Activated T-cell treated with anti-CD3 and anti-CD28 coated beads, Interleukin-2, amount 50 U/mL, for 72 hours (primary cell): ENCODE measurements at regions not wholly inside any gene's neighbourhood (a gene's known extent, or its start where the extent isn't known, plus 50 kb on each side); places are given as distances from the start of the nearest gene placed in this dataset.

Source experiments
- ATAC-seq, 2 donors: fragments of 150-1000 bp; cut with Tn5 transposase; replicated peaks in 1 of 2; 2 replicates each; pipeline ENCODE4 v1.10.0; 2021; ENCODE audit warnings: moderate library complexity in 2 of 2, mild to moderate bottlenecking in 1 of 2
- DNase-seq, 2 donors: peaks; one replicate each; pipeline ENCODE4 v3.0.0; 2021 to 2022; ENCODE audit warnings: mixed read lengths in 1 of 2
- H3K27ac Mint-ChIP-seq: one replicate; pipeline ENCODE4 v1.8.0; 2022; ENCODE audit warnings: mild to moderate bottlenecking, moderate library complexity, mixed read lengths
- H3K27me3 Mint-ChIP-seq: one replicate; pipeline ENCODE4 v1.8.0; 2022; ENCODE audit warnings: low read depth, mixed read lengths
- H3K36me3 Mint-ChIP-seq, 2 donors: one replicate each; pipeline ENCODE4 v1.8.0; 2022; ENCODE audit warnings: mixed read lengths in 2 of 2, mild to moderate bottlenecking in 1 of 2; ENCODE audit not compliant: insufficient read depth in 2 of 2
- H3K4me1 Mint-ChIP-seq: one replicate; pipeline ENCODE4 v1.8.0; 2022; ENCODE audit warnings: low read depth, mixed read lengths
- H3K4me3 Mint-ChIP-seq, 2 donors: one replicate each; pipeline ENCODE4 v1.8.0; 2022; ENCODE audit warnings: mild to moderate bottlenecking in 2 of 2, mixed read lengths in 2 of 2, moderate library complexity in 2 of 2
- H3K9me3 Mint-ChIP-seq, 2 donors: one replicate each; pipeline ENCODE4 v1.8.0; 2022; ENCODE audit warnings: mixed read lengths in 2 of 2

GRCh38 chr2:116413659-116414058, 1400.8 kb upstream of the DDX18 start:
- peaks cover 10 to 19% of the 10 kb centered on the region in 2 donors for H3K9me3 Mint-ChIP-seq
- DNase-seq: no peak
- ATAC-seq: no peak
- no peak overlapping the region for H3K4me3 Mint-ChIP-seq
- H3K4me1 Mint-ChIP-seq: no peaks in the 10 kb centered on the region
- no peak overlapping the region for H3K27ac Mint-ChIP-seq
- no peaks in the 10 kb centered on the region for H3K27me3 Mint-ChIP-seq
- H3K36me3 Mint-ChIP-seq: peaks cover 0 to 2% of the 10 kb centered on the region in 2 donors

GRCh38 chr2:116416731-116417377, 1397.6 kb upstream of the DDX18 start:
- peaks cover 0 to 2% of the 10 kb centered on the region in 2 donors for H3K36me3 Mint-ChIP-seq
- H3K9me3 Mint-ChIP-seq: peaks cover 11 to 19% of the 10 kb centered on the region in 2 donors
- no peak overlapping the region for H3K27ac Mint-ChIP-seq
- H3K27me3 Mint-ChIP-seq: no peaks in the 10 kb centered on the region
- H3K4me1 Mint-ChIP-seq: no peaks in the 10 kb centered on the region
- ATAC-seq (no peak), DNase-seq (no peak)
- no peak overlapping the region for H3K4me3 Mint-ChIP-seq

- H3K36me3 Mint-ChIP-seq: peaks cover 2 to 6% of the 10 kb centered on the region in 2 donors
- peaks cover 8 to 16% of the 10 kb centered on the region in 2 donors for H3K9me3 Mint-ChIP-seq
- no peaks in the 10 kb centered on the region for H3K4me1 Mint-ChIP-seq
- no peaks in the 10 kb centered on the region for H3K27me3 Mint-ChIP-seq
- ATAC-seq: no peak
- no peak overlapping the region for H3K27ac Mint-ChIP-seq
- DNase-seq: no peak
- no peak overlapping the region for H3K4me3 Mint-ChIP-seq
Measured at GRCh38 chr2:116435648-116436047, 1378.8 kb upstream of the DDX18 start.

GRCh38 chr2:116440104-116440653, 1374.3 kb upstream of the DDX18 start:
- Mint-ChIP-seq H3K9me3 (peaks cover 8 to 13% of the 10 kb centered on the region in 2 donors), H3K4me3 (no peak overlapping the region), H3K27ac (no peak overlapping the region), H3K36me3 (peaks cover 2 to 4% of the 10 kb centered on the region in 2 donors), H3K27me3 (no peaks in the 10 kb centered on the region), H3K4me1 (no peaks in the 10 kb centered on the region)
- no peak for ATAC-seq
- DNase-seq: no peak

- Mint-ChIP-seq H3K36me3 (no peaks in the 10 kb centered on the region), H3K4me1 (no peaks in the 10 kb centered on the region), H3K4me3 (no peak overlapping the region), H3K27ac (no peak overlapping the region), H3K9me3 (peaks cover 6 to 15% of the 10 kb centered on the region in 2 donors), H3K27me3 (no peaks in the 10 kb centered on the region)
- DNase-seq (no peak), ATAC-seq (no peak)
Measured at GRCh38 chr2:116442418-116442817, 1372.1 kb upstream of the DDX18 start.

- no peak for ATAC-seq
- no peak overlapping the region for H3K4me3 Mint-ChIP-seq
- H3K27ac Mint-ChIP-seq: no peak overlapping the region
- no peaks in the 10 kb centered on the region for H3K36me3 Mint-ChIP-seq
- DNase-seq: no peak
- no peaks in the 10 kb centered on the region for H3K4me1 Mint-ChIP-seq
- no peaks in the 10 kb centered on the region for H3K27me3 Mint-ChIP-seq
- peaks cover 6 to 15% of the 10 kb centered on the region in 2 donors for H3K9me3 Mint-ChIP-seq
Measured at GRCh38 chr2:116444256-116444872, 1370.1 kb upstream of the DDX18 start.

GRCh38 chr2:116450990-116451389, 1363.5 kb upstream of the DDX18 start:
- ATAC-seq: no peak
- H3K4me1 Mint-ChIP-seq: no peaks in the 10 kb centered on the region

GRCh38 chr2:116452651-116453050, 1361.8 kb upstream of the DDX18 start:
- Mint-ChIP-seq H3K4me3 (no peak overlapping the region), H3K27ac (no peak overlapping the region), H3K9me3 (peaks cover 10 to 11% of the 10 kb centered on the region in 2 donors), H3K36me3 (no peaks in the 10 kb centered on the region), H3K4me1 (no peaks in the 10 kb centered on the region), H3K27me3 (no peaks in the 10 kb centered on the region)
- ATAC-seq (no peak), DNase-seq (no peak)

More at GRCh38 chr2:116450990-116451389, 1363.5 kb upstream of the DDX18 start:
- no peak overlapping the region for H3K4me3 Mint-ChIP-seq
- no peaks in the 10 kb centered on the region for H3K36me3 Mint-ChIP-seq
- H3K9me3 Mint-ChIP-seq: peaks cover 10 to 11% of the 10 kb centered on the region in 2 donors
- H3K27me3 Mint-ChIP-seq: no peaks in the 10 kb centered on the region
- no peak for DNase-seq
- no peak overlapping the region for H3K27ac Mint-ChIP-seq

- no peaks in the 10 kb centered on the region for H3K36me3 Mint-ChIP-seq
- no peak for DNase-seq
- no peak for ATAC-seq
- H3K4me1 Mint-ChIP-seq: no peaks in the 10 kb centered on the region
- no peak overlapping the region for H3K4me3 Mint-ChIP-seq
- H3K27me3 Mint-ChIP-seq: no peaks in the 10 kb centered on the region
- peaks cover 13% of the 10 kb centered on the region in 2 donors for H3K9me3 Mint-ChIP-seq
- no peak overlapping the region for H3K27ac Mint-ChIP-seq
Measured at GRCh38 chr2:116456429-116456828, 1358.1 kb upstream of the DDX18 start.

- Mint-ChIP-seq H3K9me3 (peaks cover 13 to 16% of the 10 kb centered on the region in 2 donors), H3K27ac (no peak overlapping the region), H3K4me1 (no peaks in the 10 kb centered on the region)
Measured at GRCh38 chr2:116467243-116467642, 1347.2 kb upstream of the DDX18 start.

GRCh38 chr2:116477229-116477628, 1337.3 kb upstream of the DDX18 start:
- no peak overlapping the region for H3K4me3 Mint-ChIP-seq
- H3K36me3 Mint-ChIP-seq: peaks cover 2 to 5% of the 10 kb centered on the region in 2 donors
- ATAC-seq (no peak), DNase-seq (no peak)
- no peaks in the 10 kb centered on the region for H3K27me3 Mint-ChIP-seq
- H3K27ac Mint-ChIP-seq: no peak overlapping the region
- no peaks in the 10 kb centered on the region for H3K4me1 Mint-ChIP-seq
- peaks cover 9 to 10% of the 10 kb centered on the region in 2 donors for H3K9me3 Mint-ChIP-seq

More at GRCh38 chr2:116467243-116467642, 1347.2 kb upstream of the DDX18 start:
- Mint-ChIP-seq H3K36me3 (peaks cover 4% of the 10 kb centered on the region in 2 donors), H3K27me3 (no peaks in the 10 kb centered on the region), H3K4me3 (no peak overlapping the region)
- ATAC-seq (no peak), DNase-seq (no peak)

- H3K36me3 Mint-ChIP-seq: peaks cover 0 to 2% of the 10 kb centered on the region in 2 donors
- no peak overlapping the region for H3K27ac Mint-ChIP-seq
- ATAC-seq: no peak
- H3K4me3 Mint-ChIP-seq: no peak overlapping the region
- no peaks in the 10 kb centered on the region for H3K4me1 Mint-ChIP-seq
- H3K27me3 Mint-ChIP-seq: no peaks in the 10 kb centered on the region
- DNase-seq: no peak
- H3K9me3 Mint-ChIP-seq: peaks cover 4 to 10% of the 10 kb centered on the region in 2 donors
Measured at GRCh38 chr2:116487336-116487735, 1327.2 kb upstream of the DDX18 start.

- no peaks in the 10 kb centered on the region for H3K4me1 Mint-ChIP-seq
- DNase-seq: no peak
- H3K27me3 Mint-ChIP-seq: no peaks in the 10 kb centered on the region
- H3K27ac Mint-ChIP-seq: no peak overlapping the region
- H3K9me3 Mint-ChIP-seq: peaks cover 6 to 12% of the 10 kb centered on the region in 2 donors
- ATAC-seq: no peak
- H3K36me3 Mint-ChIP-seq: peaks cover 0 to 2% of the 10 kb centered on the region in 2 donors
- no peak overlapping the region for H3K4me3 Mint-ChIP-seq
Measured at GRCh38 chr2:116489292-116489691, 1325.2 kb upstream of the DDX18 start.
